Naive thymus-derived CD4-positive, alpha-beta T cell (primary cell): ENCODE measurements at regions not wholly inside any gene's neighbourhood (a gene's known extent, or its start where the extent isn't known, plus 50 kb on each side); places are given as distances from the start of the nearest gene placed in this dataset.

Source experiments
- ATAC-seq: fragments of 150-1000 bp; cut with Tn5 transposase; 2 replicates; pipeline ENCODE4 v1.10.0; 2021; ENCODE audit warnings: mild to moderate bottlenecking, moderate library complexity
- CTCF ChIA-PET: fragments of 350-600 bp; sonication (Branson Sonifier 250); formaldehyde crosslinking; loops from one replicate; lab custom pipeline; 2021; ENCODE audit warnings: antibody characterized with exemption; lab: Charles Lee
- POLR2A ChIA-PET: fragments of 350-600 bp; sonication (Branson Sonifier 250); formaldehyde crosslinking; loops from one replicate; lab custom pipeline; 2021; ENCODE audit warnings: antibody characterized with exemption, inconsistent platforms; lab: Charles Lee
- DNase-seq, 9 donors: peaks; one replicate each; pipeline versions ENCODE4 v3.0.0 to v3.0.0-alpha.2; 2020 to 2022; ENCODE audit warnings: mixed read lengths in 1 of 9
- H3K27ac ChIP-seq: one replicate; pipeline ENCODE4 v1.7.0; 2013; ENCODE audit warnings: mild to moderate bottlenecking, low read depth, low read length, moderate library complexity
- H3K27me3 ChIP-seq, 2 donors: one replicate each; pipeline ENCODE4 v1.7.0; 2013; ENCODE audit warnings: low read length in 2 of 2, mild to moderate bottlenecking in 2 of 2, moderate library complexity in 2 of 2; ENCODE audit not compliant: control insufficient read depth in 2 of 2, insufficient read depth in 2 of 2
- H3K36me3 ChIP-seq, 3 experiments: 1 replicate in 2 of 3; 2 replicates in 1 of 3; pipeline ENCODE4 v1.7.0; 2013; ENCODE audit warnings: low read length in 3 of 3, mild to moderate bottlenecking in 3 of 3, moderate library complexity in 1 of 3; ENCODE audit not compliant: insufficient read depth in 3 of 3, control insufficient read depth in 2 of 3
- H3K4me1 ChIP-seq, 2 donors: one replicate each; pipeline ENCODE4 v1.7.0; 2013; ENCODE audit warnings: low read length in 2 of 2, mild to moderate bottlenecking in 2 of 2, moderate library complexity in 1 of 2; ENCODE audit not compliant: control insufficient read depth in 2 of 2, insufficient read depth in 2 of 2
- H3K4me3 ChIP-seq: 2 replicates; pipeline ENCODE4 v1.7.0; 2013; ENCODE audit warnings: mild to moderate bottlenecking, low read length
- H3K9me3 ChIP-seq, 3 experiments: 1 replicate in 2 of 3; 2 replicates in 1 of 3; pipeline ENCODE4 v1.7.0; 2013; ENCODE audit warnings: low read length in 3 of 3; ENCODE audit not compliant: control insufficient read depth in 2 of 3
- H3K27ac Mint-ChIP-seq, 9 donors: one replicate each; pipeline ENCODE4 v1.8.0; 2020 to 2022; ENCODE audit warnings: mixed read lengths in 9 of 9, mild to moderate bottlenecking in 8 of 9, moderate library complexity in 5 of 9, inconsistent platforms in 2 of 9
- H3K27me3 Mint-ChIP-seq, 5 donors: one replicate each; pipeline ENCODE4 v1.8.0; 2021 to 2022; ENCODE audit warnings: mixed read lengths in 5 of 5, mild to moderate bottlenecking in 1 of 5
- H3K36me3 Mint-ChIP-seq, 5 donors: one replicate each; pipeline ENCODE4 v1.8.0; 2020 to 2022; ENCODE audit warnings: mixed read lengths in 5 of 5, mild to moderate bottlenecking in 3 of 5, inconsistent platforms in 1 of 5
- H3K4me1 Mint-ChIP-seq, 7 donors: one replicate each; pipeline ENCODE4 v1.8.0; 2020 to 2022; ENCODE audit warnings: mixed read lengths in 7 of 7, mild to moderate bottlenecking in 3 of 7, inconsistent platforms in 1 of 7
- H3K4me3 Mint-ChIP-seq, 10 donors: one replicate each; pipeline ENCODE4 v1.8.0; 2020 to 2022; ENCODE audit warnings: mild to moderate bottlenecking in 10 of 10, mixed read lengths in 10 of 10, moderate library complexity in 6 of 10, inconsistent platforms in 2 of 10
- H3K9me3 Mint-ChIP-seq, 11 donors: one replicate each; pipeline ENCODE4 v1.8.0; 2020 to 2022; ENCODE audit warnings: mixed read lengths in 11 of 11, mild to moderate bottlenecking in 4 of 11, inconsistent platforms in 1 of 11, moderate library complexity in 1 of 11
- intact Hi-C, 2 donors: fragments of 100-400 bp; cut with micrococcal nuclease; formaldehyde crosslinking; loops; one replicate each; pipeline ENCODE4 v1.15.1; 2023

DNA sequence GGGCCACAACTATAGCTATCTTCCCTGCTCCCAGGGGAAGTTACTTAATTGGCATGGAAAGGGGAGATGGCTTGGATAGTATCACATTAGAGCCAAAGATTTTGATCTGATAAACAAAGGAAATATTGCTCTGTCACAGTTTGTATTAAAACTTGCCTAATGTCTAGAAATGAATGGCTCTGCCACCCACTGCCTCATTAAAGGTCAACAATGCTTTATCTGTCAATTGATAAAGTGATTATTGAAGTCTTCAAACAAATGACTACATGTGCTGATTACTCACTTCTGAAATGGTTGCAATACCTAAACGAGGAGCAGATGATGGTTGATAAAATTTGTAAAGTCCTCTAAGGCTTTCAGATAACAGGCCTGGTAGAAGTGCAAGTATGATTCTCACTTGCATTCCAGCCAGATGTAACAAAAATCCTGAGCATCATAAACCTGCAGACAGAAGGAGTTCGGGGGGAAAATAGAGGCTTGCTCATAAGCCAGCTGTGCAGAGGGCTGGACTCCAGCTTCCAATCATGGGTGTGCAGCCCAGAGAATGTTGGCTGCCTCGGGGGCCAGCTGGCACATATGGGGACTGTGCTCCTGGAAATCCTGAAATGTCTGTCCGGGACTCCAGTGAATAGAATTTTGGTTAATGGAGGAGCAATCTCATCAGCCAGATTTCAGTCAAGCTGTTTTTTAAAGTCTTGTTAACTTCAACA, 200.5 kb upstream of the SLC27A6 start:
- H3K27me3 ChIP-seq: no peaks in the 10 kb centered on the region
- intact Hi-C loops: loop anchor here in 1 of 2 donors (10.0 kb wide), 1 partner anchor 290 kb away; no protein-coding TSS in a partner anchor
- no peak overlapping the region for H3K27ac Mint-ChIP-seq
- H3K36me3 Mint-ChIP-seq: no peaks in the 10 kb centered on the region
- H3K4me3 Mint-ChIP-seq: no peak overlapping the region
- no peaks in the 10 kb centered on the region for H3K9me3 ChIP-seq
- no peaks in the 10 kb centered on the region for H3K4me1 ChIP-seq
- ChIA-PET POLR2A (no interaction called here), CTCF (no interaction called here)
- no peak for DNase-seq
- H3K36me3 ChIP-seq: no peaks in the 10 kb centered on the region
- no peaks in the 10 kb centered on the region for H3K4me1 Mint-ChIP-seq
- peaks cover 0 to 8% (median 0%) of the 10 kb centered on the region in 11 donors for H3K9me3 Mint-ChIP-seq
- ATAC-seq: no peak
- no peaks in the 10 kb centered on the region for H3K27me3 Mint-ChIP-seq
- no peak overlapping the region for H3K4me3 ChIP-seq
- H3K27ac ChIP-seq: no peak overlapping the region

DNA sequence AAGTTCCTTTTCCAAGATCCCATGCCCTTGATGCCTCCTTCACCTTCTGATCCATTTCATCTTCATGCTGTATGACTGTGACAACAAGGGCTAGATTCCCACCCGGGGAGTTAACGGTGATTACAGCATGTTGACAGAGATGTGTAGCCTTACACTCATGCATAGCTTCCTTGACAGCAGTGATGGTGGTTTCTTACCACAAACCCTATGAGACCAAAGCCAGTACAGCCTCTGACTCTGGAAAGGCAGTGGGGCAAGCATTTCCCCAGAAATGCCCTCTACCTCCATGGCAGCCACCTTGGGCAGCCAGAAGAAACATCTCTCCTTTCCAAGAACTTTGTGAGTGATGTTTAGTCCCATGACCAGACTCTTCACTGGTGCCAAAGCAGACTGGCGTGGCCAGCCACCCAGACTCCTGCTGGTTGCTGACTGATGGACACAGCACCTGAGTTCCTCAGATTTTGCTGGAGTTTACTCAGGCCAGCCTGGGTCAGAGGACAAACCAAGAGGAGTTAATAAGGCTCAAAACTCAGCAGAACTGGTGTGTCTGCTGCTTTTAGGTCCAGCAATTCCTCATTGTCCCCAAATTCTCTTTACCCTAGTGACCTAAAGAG, 199.7 kb upstream of the SLC27A6 start:
- H3K27ac ChIP-seq: no peak overlapping the region
- DNase-seq (no peak), ATAC-seq (no peak)
- H3K27me3 ChIP-seq: no peaks in the 10 kb centered on the region
- Mint-ChIP-seq H3K4me1 (no peaks in the 10 kb centered on the region), H3K9me3 (peaks cover 0 to 9% (median 0%) of the 10 kb centered on the region in 11 donors), H3K4me3 (no peak overlapping the region), H3K27ac (no peak overlapping the region), H3K36me3 (no peaks in the 10 kb centered on the region), H3K27me3 (no peaks in the 10 kb centered on the region)
- H3K9me3 ChIP-seq: no peaks in the 10 kb centered on the region
- H3K36me3 ChIP-seq: no peaks in the 10 kb centered on the region
- intact Hi-C loops: loop anchor here in 1 of 2 donors (10.0 kb wide), 1 partner anchor 289 kb away; no protein-coding TSS in a partner anchor
- H3K4me3 ChIP-seq: no peak overlapping the region
- no peaks in the 10 kb centered on the region for H3K4me1 ChIP-seq
- ChIA-PET POLR2A (no interaction called here), CTCF (no interaction called here)

DNA sequence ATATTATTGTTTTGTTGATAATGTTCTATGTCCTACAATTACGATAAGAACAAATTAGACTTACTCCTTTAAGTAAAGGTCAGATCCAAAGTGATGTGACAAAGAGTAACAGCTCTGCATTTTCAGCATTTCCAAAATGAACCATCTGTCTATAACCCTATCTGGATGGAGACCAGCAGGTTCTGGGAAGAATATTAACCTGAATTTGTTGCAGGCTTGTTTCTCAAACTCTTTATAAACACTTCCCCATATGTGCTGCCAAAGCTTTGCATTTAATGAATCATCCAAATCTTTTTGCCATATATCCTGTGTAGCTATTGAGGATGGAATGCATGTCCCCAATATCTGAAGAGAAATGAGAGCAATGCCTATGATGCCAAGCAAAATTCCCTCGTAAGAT, 198.9 kb upstream of the SLC27A6 start:
- peaks cover 0 to 9% (median 0%) of the 10 kb centered on the region in 11 donors for H3K9me3 Mint-ChIP-seq
- no peaks in the 10 kb centered on the region for H3K4me1 Mint-ChIP-seq
- CTCF ChIA-PET: no interaction called here
- H3K27me3 Mint-ChIP-seq: peaks cover 0 to 4% (median 0%) of the 10 kb centered on the region in 5 donors
- POLR2A ChIA-PET: no interaction called here
- intact Hi-C loops: loop anchor here in 1 of 2 donors (10.0 kb wide), 1 partner anchor 288 kb away; no protein-coding TSS in a partner anchor
- Histone ChIP-seq H3K9me3 (no peaks in the 10 kb centered on the region), H3K36me3 (no peaks in the 10 kb centered on the region), H3K4me1 (no peaks in the 10 kb centered on the region), H3K27ac (no peak overlapping the region), H3K27me3 (no peaks in the 10 kb centered on the region), H3K4me3 (no peak overlapping the region)
- no peak for DNase-seq
- no peak for ATAC-seq
- H3K4me3 Mint-ChIP-seq: no peak overlapping the region
- H3K27ac Mint-ChIP-seq: no peak overlapping the region
- H3K36me3 Mint-ChIP-seq: no peaks in the 10 kb centered on the region

DNA sequence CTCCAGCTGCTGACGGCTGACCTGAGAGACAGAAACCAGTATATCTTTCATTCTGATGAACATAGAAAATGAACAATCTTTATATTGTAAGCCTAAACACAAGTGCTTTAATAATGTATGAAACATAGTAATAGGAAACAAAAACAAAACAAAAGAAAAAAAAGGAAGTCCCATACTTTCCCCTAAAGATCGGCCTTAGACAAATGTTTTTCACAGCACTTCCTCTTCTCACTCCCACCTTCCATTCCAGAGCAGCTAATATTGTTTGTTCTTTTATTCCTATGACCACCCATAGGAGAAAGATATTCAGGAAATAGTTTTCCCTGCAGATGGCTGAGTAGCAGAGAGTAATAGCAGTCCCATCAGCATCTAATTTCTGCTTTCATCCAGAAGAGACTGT, 194.4 kb upstream of the SLC27A6 start:
- peaks cover 0 to 4% (median 0%) of the 10 kb centered on the region in 7 donors for H3K4me1 Mint-ChIP-seq
- POLR2A ChIA-PET: no interaction called here
- H3K27ac Mint-ChIP-seq: no peak overlapping the region

DNA sequence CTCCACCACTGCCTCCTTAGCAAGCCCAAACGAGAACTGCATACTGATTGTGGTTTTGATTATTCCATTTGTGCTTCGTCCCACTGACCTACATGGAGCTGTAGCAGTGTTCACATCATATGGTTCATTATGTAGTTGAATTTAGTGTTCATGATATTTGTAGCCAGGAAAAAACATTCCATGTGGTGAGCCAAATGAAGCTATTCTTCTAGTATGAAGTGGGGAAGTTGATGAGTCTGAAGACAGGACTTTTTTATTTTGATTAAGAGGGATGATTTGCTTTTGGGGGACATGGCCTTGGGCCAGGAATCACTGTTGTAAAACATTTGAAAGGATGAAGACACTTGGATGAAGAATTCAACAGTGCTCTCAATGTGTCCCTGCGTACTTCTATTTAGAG, 192.9 kb upstream of the SLC27A6 start:
- no peaks in the 10 kb centered on the region for H3K36me3 ChIP-seq
- peaks cover 0 to 1% of the 10 kb centered on the region in 2 donors for H3K4me1 ChIP-seq
- Mint-ChIP-seq H3K4me3 (no peak overlapping the region), H3K4me1 (peaks cover 0 to 13% (median 4%) of the 10 kb centered on the region in 7 donors), H3K27me3 (peaks cover 0 to 23% (median 0%) of the 10 kb centered on the region in 5 donors), H3K9me3 (peaks cover 0 to 4% (median 0%) of the 10 kb centered on the region in 11 donors), H3K36me3 (no peaks in the 10 kb centered on the region), H3K27ac (no peak overlapping the region)
- DNase-seq (no peak), ATAC-seq (no peak)
- no peaks in the 10 kb centered on the region for H3K27me3 ChIP-seq
- no peak overlapping the region for H3K4me3 ChIP-seq
- no peak overlapping the region for H3K27ac ChIP-seq
- H3K9me3 ChIP-seq: no peaks in the 10 kb centered on the region
- ChIA-PET CTCF (no interaction called here), POLR2A (no interaction called here)
- intact Hi-C loops: no loop called here

More for the DNA sequence above, 194.4 kb upstream of the SLC27A6 start:
- intact Hi-C loops: no loop called here
- CTCF ChIA-PET: no interaction called here
- H3K36me3 Mint-ChIP-seq: no peaks in the 10 kb centered on the region
- H3K27me3 ChIP-seq: no peaks in the 10 kb centered on the region
- DNase-seq (no peak), ATAC-seq (no peak)
- H3K4me1 ChIP-seq: no peaks in the 10 kb centered on the region
- H3K27ac ChIP-seq: no peak overlapping the region
- peaks cover 0 to 23% (median 0%) of the 10 kb centered on the region in 5 donors for H3K27me3 Mint-ChIP-seq
- H3K9me3 Mint-ChIP-seq: peaks cover 0 to 4% (median 0%) of the 10 kb centered on the region in 11 donors
- no peaks in the 10 kb centered on the region for H3K9me3 ChIP-seq
- H3K4me3 ChIP-seq: no peak overlapping the region
- H3K4me3 Mint-ChIP-seq: no peak overlapping the region
- H3K36me3 ChIP-seq: no peaks in the 10 kb centered on the region

DNA sequence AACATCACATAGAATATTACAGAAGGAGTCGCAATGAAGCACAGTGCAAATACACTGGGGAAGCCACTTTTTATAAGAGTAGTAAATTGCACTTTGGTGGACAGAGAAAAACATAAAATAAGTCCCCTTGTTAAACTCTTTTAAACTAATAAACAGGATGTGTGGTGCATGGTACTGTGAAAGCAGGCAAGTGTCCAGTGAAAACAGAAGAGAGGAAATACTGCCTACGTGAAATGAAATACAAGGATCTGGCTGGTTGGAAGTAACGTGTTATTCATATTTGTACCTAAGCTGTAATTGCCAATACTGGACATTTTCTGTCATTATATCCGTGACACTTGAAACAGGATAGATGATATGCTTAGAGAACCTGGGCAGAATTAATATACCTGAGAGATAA, 191.9 kb upstream of the SLC27A6 start:
- Mint-ChIP-seq H3K36me3 (no peaks in the 10 kb centered on the region), H3K27me3 (peaks cover 0 to 23% (median 0%) of the 10 kb centered on the region in 5 donors), H3K4me3 (no peak overlapping the region), H3K9me3 (peaks cover 0 to 4% (median 0%) of the 10 kb centered on the region in 11 donors), H3K4me1 (peaks cover 0 to 18% (median 4%) of the 10 kb centered on the region in 7 donors), H3K27ac (no peak overlapping the region)
- CTCF ChIA-PET: no interaction called here
- intact Hi-C loops: no loop called here
- ATAC-seq (no peak), DNase-seq (no peak)
- Histone ChIP-seq H3K4me3 (no peak overlapping the region), H3K9me3 (no peaks in the 10 kb centered on the region), H3K27me3 (no peaks in the 10 kb centered on the region), H3K27ac (no peak overlapping the region), H3K4me1 (peaks cover 0 to 7% of the 10 kb centered on the region in 2 donors), H3K36me3 (no peaks in the 10 kb centered on the region)
- POLR2A ChIA-PET: no interaction called here
